ENCODE measurements at regions not wholly inside any gene's neighbourhood (a gene's known extent, or its start where the extent isn't known, plus 50 kb on each side); places are given as distances from the start of the nearest gene placed in this dataset.

DNA sequence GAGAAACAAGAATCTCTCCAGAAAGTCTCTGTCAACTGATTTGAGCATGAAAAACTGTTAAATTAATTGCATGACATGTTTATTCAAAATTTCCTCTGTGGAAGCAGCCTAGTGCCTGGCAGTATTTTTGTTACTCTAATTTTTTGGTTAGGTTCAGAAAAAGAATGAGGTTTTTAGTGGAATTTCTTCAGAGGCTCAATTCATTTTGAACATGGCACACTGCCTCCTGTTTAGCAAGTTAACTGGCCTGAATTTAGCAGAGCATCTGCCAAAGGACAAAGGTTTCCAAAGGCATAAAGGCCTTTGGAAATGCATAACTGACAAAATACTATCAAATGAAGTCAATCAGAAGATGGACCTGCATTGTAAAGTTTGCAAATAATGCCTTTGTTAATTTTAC is 1326.5 kb downstream of the PLA2G4A start:
- no peak for TF ChIP-seq POLR2A (IDR thresholded peaks at IDR 0.05)
- TF ChIP-seq, protein P1, sequence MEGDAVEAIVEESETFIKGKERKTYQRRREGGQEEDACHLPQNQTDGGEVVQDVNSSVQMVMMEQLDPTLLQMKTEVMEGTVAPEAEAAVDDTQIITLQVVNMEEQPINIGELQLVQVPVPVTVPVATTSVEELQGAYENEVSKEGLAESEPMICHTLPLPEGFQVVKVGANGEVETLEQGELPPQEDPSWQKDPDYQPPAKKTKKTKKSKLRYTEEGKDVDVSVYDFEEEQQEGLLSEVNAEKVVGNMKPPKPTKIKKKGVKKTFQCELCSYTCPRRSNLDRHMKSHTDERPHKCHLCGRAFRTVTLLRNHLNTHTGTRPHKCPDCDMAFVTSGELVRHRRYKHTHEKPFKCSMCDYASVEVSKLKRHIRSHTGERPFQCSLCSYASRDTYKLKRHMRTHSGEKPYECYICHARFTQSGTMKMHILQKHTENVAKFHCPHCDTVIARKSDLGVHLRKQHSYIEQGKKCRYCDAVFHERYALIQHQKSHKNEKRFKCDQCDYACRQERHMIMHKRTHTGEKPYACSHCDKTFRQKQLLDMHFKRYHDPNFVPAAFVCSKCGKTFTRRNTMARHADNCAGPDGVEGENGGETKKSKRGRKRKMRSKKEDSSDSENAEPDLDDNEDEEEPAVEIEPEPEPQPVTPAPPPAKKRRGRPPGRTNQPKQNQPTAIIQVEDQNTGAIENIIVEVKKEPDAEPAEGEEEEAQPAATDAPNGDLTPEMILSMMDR (IDR thresholded peaks at IDR 0.05): no peak

Data from body of pancreas (tissue), 4 donors.